Panc1 (cell line): ENCODE measurements at regions not wholly inside any gene's neighbourhood (a gene's known extent, or its start where the extent isn't known, plus 50 kb on each side); places are given as distances from the start of the nearest gene placed in this dataset.

Source experiments
- ATAC-seq: fragments of 200-7000 bp; cut with Tn5 transposase; 2 replicates; pipeline ENCODE4 v1.9.1; 2020; ENCODE audit warnings: mild to moderate bottlenecking, moderate library complexity
- BruUV-seq: library from RNA; stranded (reverse); fragments of 400-500 nt; replicated peaks from 2 replicates; lab custom pipeline; 2021; lab: Mats Ljungman, UMichigan
- CTCF ChIA-PET: fragments of 300-600 bp; sonication (Branson Sonifier 250); formaldehyde crosslinking; loops from one replicate; lab custom pipeline; 2022; ENCODE audit warnings: antibody characterized with exemption; lab: Charles Lee
- POLR2A ChIA-PET: fragments of 300-600 bp; sonication (Branson Sonifier 250); formaldehyde crosslinking; loops from one replicate; lab custom pipeline; 2022; ENCODE audit warnings: antibody characterized with exemption; lab: Charles Lee
- DNase-seq: peaks from one replicate; pipeline ENCODE4 v3.0.0-alpha.2; 2010; ENCODE audit warnings: low read depth, low spot score
- H3K27ac ChIP-seq: 2 replicates; pipeline ENCODE4 v1.5.1; 2011; ENCODE audit warnings: mild to moderate bottlenecking, low read length, inconsistent platforms
- H3K27me3 ChIP-seq: fragments of 200-500 bp; sonication (Bioruptor generic); 2 replicates; pipeline ENCODE4 v1.6.0; 2014; ENCODE audit warnings: low read length, inconsistent platforms; ENCODE audit not compliant: control insufficient read depth, insufficient read depth
- H3K36me3 ChIP-seq: fragments of 200-500 bp; sonication (Bioruptor generic); 2 replicates; pipeline ENCODE4 v1.5.1; 2014; ENCODE audit warnings: inconsistent platforms, mild to moderate bottlenecking, low read length, moderate library complexity; ENCODE audit not compliant: control insufficient read depth, insufficient read depth
- H3K4me1 ChIP-seq: 2 replicates; pipeline ENCODE4 v1.5.1; 2011; ENCODE audit warnings: inconsistent platforms, mild to moderate bottlenecking, low read length, moderate library complexity; ENCODE audit not compliant: control insufficient read depth, insufficient read depth
- H3K4me3 ChIP-seq, 2 experiments: 2 replicates each; pipeline ENCODE4 v1.5.1; 2011 to 2012; ENCODE audit warnings: low read depth in 2 of 2, low read length in 2 of 2, mild to moderate bottlenecking in 2 of 2, inconsistent platforms in 1 of 2, moderate library complexity in 1 of 2
- H3K9me3 ChIP-seq: fragments of 200-500 bp; sonication (Bioruptor generic); 2 replicates; pipeline ENCODE4 v1.5.1; 2014; ENCODE audit warnings: low read depth, mild to moderate bottlenecking, inconsistent platforms, low read length, moderate library complexity; ENCODE audit not compliant: control insufficient read depth, insufficient read depth
- CTCF ChIP-seq: fragments of 450-650 bp; IDR thresholded peaks from 2 replicates; pipeline ENCODE4 v1.5.1; 2017; ENCODE audit warnings: mild to moderate bottlenecking
- POLR2AphosphoS5 ChIP-seq: IDR thresholded peaks from 2 replicates; pipeline ENCODE4 v1.6.1; 2012; ENCODE audit warnings: mild to moderate bottlenecking, low read depth, low read length, moderate library complexity
- REST ChIP-seq, 2 experiments: IDR thresholded peaks; 2 replicates each; pipeline ENCODE4 v1.6.1; 2011 to 2012; ENCODE audit warnings: low read depth in 2 of 2, control low read depth in 1 of 2, low read length in 1 of 2, mild to moderate bottlenecking in 1 of 2, moderate library complexity in 1 of 2; ENCODE audit not compliant: insufficient read depth in 1 of 2
- SIN3A ChIP-seq: IDR thresholded peaks from 2 replicates; pipeline ENCODE4 v1.6.1; 2012; ENCODE audit warnings: low read depth, mild to moderate bottlenecking, low read length, moderate library complexity, borderline replicate concordance; ENCODE audit not compliant: insufficient read depth
- TCF7L2 ChIP-seq: IDR thresholded peaks from 2 replicates; pipeline ENCODE4 v1.6.1; 2011; ENCODE audit warnings: mild to moderate bottlenecking, low read depth, low read length, inconsistent platforms
- in situ Hi-C: cut with HindIII; loops from 2 replicates; pipeline ENCODE4 v1.10.0; 2016; ENCODE audit warnings: low sequenced_read_pairs, low pct_unique_long_range_greater_than_20kb
- intact Hi-C: fragments of 100-400 bp; cut with micrococcal nuclease; formaldehyde crosslinking; loops from one replicate; pipeline ENCODE4 v1.10.0; 2022; ENCODE audit not compliant: unreplicated experiment

GRCh38 chr1:56189946-56190805 is 389.2 kb downstream of the PLPP3 start:
- TF ChIP-seq CTCF (peak; percentile 45), POLR2AphosphoS5 (no peak)
- intact Hi-C loops, result no loop called here

GRCh38 chr1:56189454-56189853 is 389.9 kb downstream of the PLPP3 start:
- no peak overlapping the region for H3K27ac ChIP-seq
- no peaks in the 10 kb centered on the region for H3K9me3 ChIP-seq
- CTCF ChIA-PET, result no interaction called here
- ATAC-seq (no peak), DNase-seq (no peak)
- H3K36me3 ChIP-seq, result no peaks in the 10 kb centered on the region
- POLR2A ChIA-PET, result no interaction called here
- H3K27me3 ChIP-seq, result no peaks in the 10 kb centered on the region
- intact Hi-C loops (no loop called here), in situ Hi-C loops (no loop called here)
- no peak overlapping the region for H3K4me3 ChIP-seq
- no TSS peak for BruUV-seq
- TF ChIP-seq TCF7L2 (no peak), REST (IDR thresholded peaks at IDR 0.05; ENCODE audit: insufficient read depth in 1 of 2, low read depth in 2 of 2, low read length in 1 of 2) (no peak), CTCF (no peak), POLR2AphosphoS5 (no peak), SIN3A (no peak)
- no peaks in the 10 kb centered on the region for H3K4me1 ChIP-seq

More at GRCh38 chr1:56189946-56190805, 389.2 kb downstream of the PLPP3 start:
- Histone ChIP-seq H3K4me3 (no peak overlapping the region), H3K9me3 (no peaks in the 10 kb centered on the region), H3K36me3 (no peaks in the 10 kb centered on the region), H3K27ac (no peak overlapping the region), H3K4me1 (no peaks in the 10 kb centered on the region), H3K27me3 (no peaks in the 10 kb centered on the region)
- DNase-seq, result no peak
- ChIA-PET POLR2A (no interaction called here), CTCF (no interaction called here)
- in situ Hi-C loops, result no loop called here
- BruUV-seq, result no TSS peak
- ATAC-seq, result no peak
